ENCODE measurements at regions not wholly inside any gene's neighbourhood (a gene's known extent, or its start where the extent isn't known, plus 50 kb on each side); places are given as distances from the start of the nearest gene placed in this dataset.

DNA sequence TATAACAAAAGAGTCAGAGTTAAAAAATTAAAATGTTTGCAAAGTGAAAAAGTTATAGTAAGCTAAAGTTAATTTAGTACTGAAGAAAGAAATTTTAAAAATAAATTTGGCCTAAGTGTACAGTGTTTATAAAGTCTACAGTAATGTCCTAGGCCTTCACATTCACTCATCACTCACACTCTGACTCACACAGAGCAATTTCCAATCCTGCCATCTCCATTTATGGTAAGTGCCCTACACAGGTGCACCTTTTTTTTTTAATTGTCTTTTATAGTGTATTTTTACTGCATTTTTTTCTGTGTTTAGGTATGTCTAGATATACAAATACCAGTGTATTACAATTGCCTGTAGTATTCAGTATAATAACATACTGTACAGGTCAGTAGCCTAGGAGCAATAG, 562.9 kb downstream of the PIK3C3 start:
- TF ChIP-seq, protein P1, sequence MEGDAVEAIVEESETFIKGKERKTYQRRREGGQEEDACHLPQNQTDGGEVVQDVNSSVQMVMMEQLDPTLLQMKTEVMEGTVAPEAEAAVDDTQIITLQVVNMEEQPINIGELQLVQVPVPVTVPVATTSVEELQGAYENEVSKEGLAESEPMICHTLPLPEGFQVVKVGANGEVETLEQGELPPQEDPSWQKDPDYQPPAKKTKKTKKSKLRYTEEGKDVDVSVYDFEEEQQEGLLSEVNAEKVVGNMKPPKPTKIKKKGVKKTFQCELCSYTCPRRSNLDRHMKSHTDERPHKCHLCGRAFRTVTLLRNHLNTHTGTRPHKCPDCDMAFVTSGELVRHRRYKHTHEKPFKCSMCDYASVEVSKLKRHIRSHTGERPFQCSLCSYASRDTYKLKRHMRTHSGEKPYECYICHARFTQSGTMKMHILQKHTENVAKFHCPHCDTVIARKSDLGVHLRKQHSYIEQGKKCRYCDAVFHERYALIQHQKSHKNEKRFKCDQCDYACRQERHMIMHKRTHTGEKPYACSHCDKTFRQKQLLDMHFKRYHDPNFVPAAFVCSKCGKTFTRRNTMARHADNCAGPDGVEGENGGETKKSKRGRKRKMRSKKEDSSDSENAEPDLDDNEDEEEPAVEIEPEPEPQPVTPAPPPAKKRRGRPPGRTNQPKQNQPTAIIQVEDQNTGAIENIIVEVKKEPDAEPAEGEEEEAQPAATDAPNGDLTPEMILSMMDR (IDR thresholded peaks at IDR 0.05), result no peak
- no peak for TF ChIP-seq POLR2A (IDR thresholded peaks at IDR 0.05)

All from breast epithelium (tissue), 3 donors.